HG02678 (cell line): ENCODE measurements at regions not wholly inside any gene's neighbourhood (a gene's known extent, or its start where the extent isn't known, plus 50 kb on each side); places are given as distances from the start of the nearest gene placed in this dataset.

Experiments
- ATAC-seq: cut with Tn5 transposase; IDR thresholded peaks from one replicate; pipeline ENCODE4 v1.9.1; 2021; ENCODE audit warnings: mild to moderate bottlenecking, moderate library complexity; ENCODE audit not compliant: unreplicated experiment

GRCh38 chr1:57949168-57949567 is 525.3 kb upstream of the DAB1 start:
- ATAC-seq, result no peak

DNA sequence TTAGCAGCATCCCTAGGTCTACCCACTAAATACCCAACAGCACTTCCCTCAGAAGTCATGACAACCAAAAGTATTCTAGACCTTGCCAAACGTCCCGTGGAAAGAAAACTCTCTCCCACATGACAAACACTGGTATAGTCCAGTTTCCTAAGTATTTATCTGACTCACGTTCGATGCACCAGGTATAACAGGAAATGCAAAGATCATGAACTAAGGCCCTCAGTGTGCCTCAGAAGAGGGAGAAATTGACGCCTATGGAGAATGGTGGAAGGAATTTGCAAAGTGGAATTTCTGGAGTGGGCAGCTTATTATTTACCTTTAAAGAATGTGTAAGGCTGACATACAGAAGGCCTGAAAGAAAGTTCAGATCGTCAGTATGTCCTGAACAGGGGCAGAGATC is 523.6 kb upstream of the DAB1 start:
- ATAC-seq, result no peak

- ATAC-seq, result no peak
These were observed 521.2 kb upstream of the DAB1 start for GRCh38 chr1:57945045-57945444.

GRCh38 chr1:57943365-57943764 is 519.5 kb upstream of the DAB1 start:
- ATAC-seq, result no peak

- no peak for ATAC-seq
These were observed 510.9 kb upstream of the DAB1 start for GRCh38 chr1:57934745-57935144.

- no peak for ATAC-seq
These were observed 503.1 kb upstream of the DAB1 start for GRCh38 chr1:57927003-57927402.

DNA sequence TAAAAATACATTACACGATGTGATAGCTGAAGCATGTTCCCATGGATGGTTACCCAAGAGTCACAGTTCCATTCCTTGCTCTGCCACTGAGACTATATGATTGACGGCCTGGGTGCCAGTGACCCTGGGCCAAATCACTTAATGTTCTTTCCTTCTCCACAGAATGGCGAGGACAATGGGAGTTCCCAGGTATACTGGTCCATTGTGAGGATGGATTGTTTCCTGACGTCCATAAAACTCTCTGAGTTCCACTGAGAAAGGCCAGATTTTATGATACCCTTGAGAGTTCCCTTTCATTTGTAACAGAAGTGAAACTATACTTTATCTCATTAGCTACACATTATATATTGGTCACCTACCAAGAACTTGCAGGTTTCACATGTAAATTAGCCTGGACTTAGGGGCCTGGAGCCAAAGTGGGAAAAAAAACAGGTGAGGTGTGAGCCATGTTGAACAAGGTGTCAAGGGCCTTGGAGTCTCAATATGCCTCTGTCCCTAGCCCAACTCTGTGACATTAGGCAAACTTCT is 502.2 kb upstream of the DAB1 start:
- no peak for ATAC-seq

DNA sequence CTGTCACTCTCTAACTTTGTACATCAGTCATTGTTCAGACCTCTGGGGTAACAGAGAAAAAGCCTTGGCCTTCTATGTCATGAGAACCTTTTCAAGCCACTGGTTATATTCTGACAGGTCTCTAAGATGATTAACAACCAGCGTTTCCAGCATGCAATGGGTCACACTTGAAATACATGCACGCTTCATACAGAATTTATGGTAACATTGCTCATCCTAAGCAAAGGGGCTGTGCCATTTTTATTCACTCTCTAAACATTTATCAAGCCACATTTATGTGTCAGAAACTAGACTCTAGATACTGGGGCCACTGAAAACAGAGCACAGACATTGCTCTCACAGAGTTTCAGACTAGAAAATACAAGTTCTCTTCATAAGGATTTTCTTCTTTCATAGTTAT is 501.4 kb upstream of the DAB1 start:
- ATAC-seq, result no peak

DNA sequence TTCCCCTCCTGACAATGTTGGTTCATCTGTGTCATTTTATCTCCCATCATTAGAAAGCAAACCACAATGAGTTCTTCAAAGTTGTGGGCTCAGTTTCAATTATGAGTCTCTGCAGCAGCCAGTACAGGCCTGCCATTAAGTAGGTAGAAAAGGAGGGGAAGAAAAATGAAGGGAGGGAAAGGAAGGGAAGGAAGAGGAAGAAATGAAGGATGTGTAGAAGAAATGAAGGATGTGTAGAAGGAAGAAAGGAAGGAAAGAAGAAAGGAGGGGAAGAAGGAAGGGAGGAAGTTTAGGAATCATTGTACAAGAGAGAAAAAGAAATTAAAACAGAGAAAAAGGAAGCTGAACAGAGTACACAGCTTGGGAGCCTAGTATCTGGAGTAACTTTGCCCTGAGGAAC is 498.3 kb upstream of the DAB1 start:
- ATAC-seq, result no peak

- ATAC-seq, result no peak
These were observed 492.2 kb upstream of the DAB1 start for GRCh38 chr1:57916041-57916440.

DNA sequence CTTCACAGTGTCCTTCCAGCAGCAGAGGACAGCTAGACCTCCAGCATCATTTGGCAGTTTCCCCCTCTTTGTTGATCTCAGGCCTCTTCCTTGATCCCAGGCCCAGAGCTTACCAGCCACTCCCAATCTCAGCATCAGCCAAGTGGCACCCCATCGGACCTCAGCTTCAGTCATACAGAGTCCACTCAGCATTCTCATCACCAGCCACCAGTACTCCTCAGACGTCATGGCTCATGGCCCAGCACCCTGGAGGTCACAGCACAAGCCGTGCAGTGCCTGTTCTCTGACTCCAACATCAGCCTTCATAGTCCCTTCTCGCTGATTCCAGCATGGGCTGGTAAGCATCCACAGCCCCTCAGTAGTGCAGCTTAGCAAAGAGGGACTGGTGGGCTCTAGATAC is 487.6 kb upstream of the DAB1 start:
- no peak for ATAC-seq

- no peak for ATAC-seq
These were observed 486.9 kb upstream of the DAB1 start for GRCh38 chr1:57910782-57911181.

DNA sequence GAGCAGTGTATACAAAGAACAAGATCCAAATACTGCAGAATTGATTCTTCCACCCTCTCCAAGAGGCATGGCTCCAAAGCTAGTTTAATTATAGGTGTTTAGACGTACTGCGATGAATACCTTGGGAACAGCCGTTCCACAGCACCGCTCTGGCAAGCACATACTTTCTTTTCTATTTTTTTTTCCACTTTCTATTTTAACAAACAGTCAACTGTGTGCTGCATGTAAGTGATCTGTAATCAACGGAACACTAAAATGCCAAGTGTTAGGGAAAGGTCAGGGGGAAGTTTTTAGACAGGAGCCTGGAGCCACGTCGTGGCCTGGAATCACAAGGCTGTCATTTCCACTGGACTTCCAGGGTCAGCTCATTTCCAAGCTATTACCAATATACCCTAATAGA is 486.4 kb upstream of the DAB1 start:
- ATAC-seq, result no peak

DNA sequence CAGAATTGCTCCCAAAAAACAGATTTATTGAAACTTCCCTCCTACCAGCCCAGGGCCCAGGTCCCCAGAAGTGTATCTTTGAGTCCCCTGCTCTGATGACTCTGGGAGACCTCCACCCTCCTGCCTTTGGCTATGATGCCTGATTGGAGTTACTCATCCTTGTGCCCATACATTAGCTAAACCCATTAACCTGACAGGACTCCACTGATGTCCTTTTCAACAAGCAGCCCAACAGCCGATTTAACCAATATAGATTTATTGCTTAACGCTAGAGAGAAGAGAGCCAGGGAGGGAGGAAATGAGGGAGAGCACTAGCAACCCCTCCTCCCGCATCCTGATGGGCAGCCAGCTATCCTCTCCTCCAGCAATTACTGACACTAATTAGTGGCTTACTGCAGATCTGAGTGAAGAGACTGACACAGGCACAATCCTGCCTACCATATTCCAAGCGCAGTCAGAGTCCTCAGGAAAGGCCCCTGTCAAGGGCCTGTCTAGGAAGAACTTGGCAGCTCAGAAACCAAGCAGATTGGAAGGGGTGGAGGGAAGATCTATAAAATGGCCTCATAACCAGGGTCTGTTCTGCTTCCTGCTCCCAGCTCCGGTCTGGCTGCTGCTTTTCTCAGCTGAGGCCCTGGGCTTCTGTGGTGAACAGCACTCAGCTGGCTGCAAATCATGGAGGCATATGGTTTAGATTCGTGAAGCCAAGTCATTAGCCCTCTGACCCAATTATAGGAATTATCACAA is 484.5 kb upstream of the DAB1 start:
- ATAC-seq, result no peak

GRCh38 chr1:57901208-57901919 is 477.5 kb upstream of the DAB1 start:
- ATAC-seq, result no peak

DNA sequence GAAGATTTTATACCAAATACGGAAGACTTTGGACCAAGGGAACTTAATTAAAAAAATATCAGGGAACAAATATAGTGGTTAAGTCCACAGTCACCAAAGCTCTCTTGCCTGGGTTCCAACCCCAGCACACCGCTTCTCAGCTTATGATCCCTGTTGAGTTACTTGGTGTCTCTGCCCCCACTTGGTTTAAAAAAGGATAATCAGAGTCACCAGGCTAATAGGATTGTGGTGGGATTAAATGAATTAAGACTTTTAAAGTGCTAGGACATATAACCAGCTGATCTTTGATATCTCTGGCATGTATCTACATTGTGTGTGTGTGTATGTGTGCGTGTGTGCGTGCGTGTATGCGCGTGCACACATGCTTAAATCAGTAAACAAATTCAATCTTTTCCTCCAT is 474.7 kb upstream of the DAB1 start:
- ATAC-seq, result no peak

DNA sequence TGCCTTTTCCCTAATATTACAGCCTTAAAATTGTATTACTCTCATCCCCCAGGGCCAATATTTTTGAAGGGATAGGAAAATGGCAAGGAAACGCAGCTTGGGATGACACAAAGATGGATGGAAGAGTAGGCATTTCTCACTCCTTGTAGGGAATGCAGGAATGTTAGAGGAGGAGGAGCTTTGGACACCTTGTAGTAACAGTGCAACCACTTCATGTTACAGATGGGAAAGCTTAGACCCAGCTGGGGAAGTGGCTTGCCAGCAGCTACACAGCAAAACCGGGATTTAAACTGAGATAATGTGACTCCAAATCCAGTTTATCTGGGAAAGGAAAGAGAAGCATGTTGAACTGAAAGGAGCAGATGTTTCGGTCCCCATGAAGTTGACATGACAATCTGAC is 473.7 kb upstream of the DAB1 start:
- ATAC-seq, result no peak

DNA sequence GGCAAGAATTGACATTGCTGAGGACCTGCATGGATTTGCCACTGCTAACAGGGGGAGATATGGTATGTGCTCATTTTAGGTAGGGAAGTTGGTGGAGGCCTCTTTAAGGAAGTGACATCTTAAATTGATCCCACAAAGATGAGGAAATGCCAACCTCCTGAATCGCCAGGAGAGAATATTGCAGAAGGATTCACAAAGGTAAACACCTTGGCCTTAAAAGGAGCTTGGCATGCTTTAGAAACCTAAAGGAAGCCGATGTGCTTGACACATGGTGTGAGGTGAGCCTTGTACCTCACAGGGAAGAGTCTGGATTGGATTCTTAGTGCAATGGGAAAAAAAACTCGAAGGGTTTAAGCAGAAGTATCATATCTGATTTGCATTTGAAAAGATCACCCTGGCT is 470.5 kb upstream of the DAB1 start:
- no peak for ATAC-seq

DNA sequence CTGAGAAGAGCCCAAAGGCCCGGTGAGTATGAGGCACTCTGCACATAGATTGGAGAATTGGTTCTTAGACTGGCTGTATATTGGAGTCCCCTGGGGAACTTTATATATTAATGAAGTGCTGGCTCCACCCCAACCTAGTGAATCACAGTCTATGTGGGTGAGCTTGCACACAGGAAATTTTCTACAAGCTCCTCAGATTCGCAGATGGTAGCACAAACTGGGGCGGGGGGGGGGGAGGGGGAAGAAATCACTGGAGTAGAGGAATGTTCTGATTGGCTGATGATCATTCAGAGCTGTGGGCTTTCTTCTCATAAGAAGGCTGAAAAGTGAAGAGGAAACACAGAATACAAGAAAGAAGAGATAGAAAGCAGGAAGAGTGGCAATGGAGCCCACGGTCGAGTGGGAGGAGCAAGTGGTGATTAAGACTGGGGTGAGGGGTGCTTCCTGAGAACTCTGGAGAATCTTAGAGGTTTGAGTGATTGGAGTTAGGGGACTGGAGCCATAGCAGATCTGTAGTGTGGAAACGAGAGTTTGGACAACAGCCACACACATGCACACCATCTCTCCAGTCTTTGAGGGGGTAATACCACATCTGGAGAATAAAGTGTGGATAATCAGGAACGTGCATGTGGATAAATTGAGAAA is 465.9 kb upstream of the DAB1 start:
- ATAC-seq, result no peak

GRCh38 chr1:57887964-57888491 is 464.2 kb upstream of the DAB1 start:
- ATAC-seq, result no peak

- no peak for ATAC-seq
These were observed 462.5 kb upstream of the DAB1 start for GRCh38 chr1:57886376-57886775.

DNA sequence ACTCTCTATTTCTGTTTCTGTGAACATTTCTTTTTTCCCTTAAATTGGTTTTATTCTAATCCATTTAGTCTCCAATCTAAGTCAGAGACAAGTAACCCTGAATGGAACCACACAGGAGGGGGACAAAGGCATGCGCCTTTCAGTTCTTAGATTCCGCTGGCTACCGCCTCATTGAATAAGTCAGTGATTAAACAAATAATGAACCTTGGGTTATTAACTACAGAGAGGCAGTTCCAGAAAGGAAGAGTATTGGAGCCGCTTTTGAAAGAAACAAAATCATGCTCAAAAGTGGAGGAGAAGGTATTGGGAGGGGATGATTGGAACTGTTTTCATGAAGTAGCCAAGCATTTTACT is 459.8 kb upstream of the DAB1 start:
- no peak for ATAC-seq
